Activated CD4-positive, CD25-positive, alpha-beta regulatory T cell treated with anti-CD3 and anti-CD28 coated beads, Interleukin-2, amount 50 U/mL, for 24 hours (primary cell): ENCODE measurements at regions not wholly inside any gene's neighbourhood (a gene's known extent, or its start where the extent isn't known, plus 50 kb on each side); places are given as distances from the start of the nearest gene placed in this dataset.
A peak's percentile ranks its signal among the peaks of the same experiment; 100 is the strongest.

ENCODE experiments used
- ATAC-seq, 2 donors: fragments of 150-1000 bp; cut with Tn5 transposase; one replicate each; pipeline ENCODE4 v1.10.0; 2021; ENCODE audit warnings: mild to moderate bottlenecking in 1 of 2, moderate library complexity in 1 of 2

GRCh38 chr6:139926711-139927110 is 552.3 kb upstream of the CITED2 start:
- ATAC-seq = no peak

- ATAC-seq = no peak
Observed at GRCh38 chr6:139925894-139926641, 551.6 kb upstream of the CITED2 start.

GRCh38 chr6:139923964-139924475 is 549.6 kb upstream of the CITED2 start:
- ATAC-seq = no peak

- no peak for ATAC-seq
Observed at GRCh38 chr6:139922236-139922635, 547.8 kb upstream of the CITED2 start.

GRCh38 chr6:139920776-139921100 is 546.3 kb upstream of the CITED2 start:
- ATAC-seq = no peak

GRCh38 chr6:139920027-139920775 is 545.8 kb upstream of the CITED2 start:
- no peak for ATAC-seq

GRCh38 chr6:139919107-139920026 is 544.9 kb upstream of the CITED2 start:
- ATAC-seq = no peak

GRCh38 chr6:139917951-139918630 is 543.6 kb upstream of the CITED2 start:
- ATAC-seq = no peak

- ATAC-seq = no peak
Observed at GRCh38 chr6:139914910-139915309, 540.5 kb upstream of the CITED2 start.

- no peak for ATAC-seq
Observed at GRCh38 chr6:139912735-139913400, 538.4 kb upstream of the CITED2 start.

- no peak for ATAC-seq
Observed at GRCh38 chr6:139909992-139910391, 535.5 kb upstream of the CITED2 start.

- no peak for ATAC-seq
Observed at GRCh38 chr6:139905404-139906052, 531.1 kb upstream of the CITED2 start.

GRCh38 chr6:139904568-139904967 is 530.1 kb upstream of the CITED2 start:
- no peak for ATAC-seq

GRCh38 chr6:139904158-139904533 is 529.7 kb upstream of the CITED2 start:
- no peak for ATAC-seq

- ATAC-seq = peak in 1 of 2 donors; percentile 17
Observed at GRCh38 chr6:139903411-139904157, 529.1 kb upstream of the CITED2 start.

- no peak for ATAC-seq
Observed at GRCh38 chr6:139895205-139895793, 520.9 kb upstream of the CITED2 start.

GRCh38 chr6:139894271-139894670 is 519.8 kb upstream of the CITED2 start:
- no peak for ATAC-seq

- no peak for ATAC-seq
Observed at GRCh38 chr6:139891471-139891870, 517.0 kb upstream of the CITED2 start.

GRCh38 chr6:139888681-139889122 is 514.3 kb upstream of the CITED2 start:
- no peak for ATAC-seq

GRCh38 chr6:139887275-139887674 is 512.8 kb upstream of the CITED2 start:
- no peak for ATAC-seq
